ENCODE measurements at regions not wholly inside any gene's neighbourhood (a gene's known extent, or its start where the extent isn't known, plus 50 kb on each side); places are given as distances from the start of the nearest gene placed in this dataset.

DNA sequence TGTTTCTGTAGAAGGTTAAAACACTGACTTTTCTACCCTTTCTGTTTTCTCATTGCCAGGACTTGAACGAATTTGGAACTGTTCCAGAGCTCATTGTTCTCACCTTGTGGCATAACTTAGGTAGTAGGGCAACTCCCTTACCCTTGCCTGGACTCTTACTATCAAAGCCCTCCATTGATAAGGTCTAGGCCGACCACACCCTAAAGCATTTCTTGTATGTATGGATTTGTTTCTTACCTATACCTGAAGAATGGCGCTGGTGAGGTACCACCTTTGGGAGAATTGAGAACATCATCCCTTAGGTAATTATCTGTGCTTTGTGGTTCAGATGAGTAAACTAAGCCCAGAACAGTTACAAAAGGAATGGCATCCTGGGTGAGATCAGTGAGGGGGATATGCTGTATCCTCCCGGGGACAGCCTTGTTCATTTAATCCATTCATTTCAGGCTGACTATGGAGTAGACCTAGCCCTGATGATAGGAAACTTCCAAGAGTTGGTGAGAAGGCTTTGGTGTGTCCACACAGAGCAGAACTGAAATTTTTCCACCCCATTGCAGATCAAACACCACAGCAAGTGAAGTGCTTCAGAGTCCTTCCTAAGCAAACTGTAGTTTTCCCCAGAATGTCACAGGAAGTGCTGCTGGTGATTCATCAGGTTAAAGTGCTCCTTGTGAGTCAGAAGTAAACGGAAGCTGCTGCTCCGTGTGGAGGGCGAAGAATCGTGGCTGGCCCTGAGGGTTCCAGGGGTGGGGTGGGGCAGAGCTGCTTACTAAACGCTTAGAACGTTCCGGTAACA, 113.0 kb downstream of the TEX26 start:
- Histone ChIP-seq H3K9me2 (ENCODE audit: insufficient read depth, low read length) (no peaks in the 10 kb centered on the region), H3K36me3 (ENCODE audit: insufficient read depth, low read length) (no peaks in the 10 kb centered on the region), H3K4me2 (ENCODE audit: low read length) (no peak overlapping the region), H3K4me1 (ENCODE audit: insufficient read depth, low read length, poor library complexity, severe bottlenecking) (peaks cover 8% of the 10 kb centered on the region), H3K9me3 (ENCODE audit: low read length) (no peaks in the 10 kb centered on the region), H2AFZ (ENCODE audit: low read length) (no peak overlapping the region), H3K79me2 (ENCODE audit: insufficient read depth, low read depth, low read length) (no peaks in the 10 kb centered on the region), H3K27ac (ENCODE audit: low read depth, low read length, poor library complexity, severe bottlenecking) (no peak overlapping the region), H4K20me1 (ENCODE audit: insufficient read depth, low read length) (no peaks in the 10 kb centered on the region), H3K4me3 (ENCODE audit: low read depth, low read length, poor library complexity, severe bottlenecking) (no peak overlapping the region)
- POLR2A ChIA-PET: interaction anchor here (0.9 kb wide), 1 partner anchor 28 kb away, joined by 4 read pairs; no protein-coding TSS in a partner anchor
- intact Hi-C loops (cut with micrococcal nuclease; ENCODE audit: unreplicated experiment): loop anchor here (10.0 kb wide), 1 partner anchor 931 kb away; no protein-coding TSS in a partner anchor
- BruUV-seq (replicated peaks): no TSS peak
- CTCF ChIA-PET (ENCODE audit: unreplicated experiment): interaction anchor here (0.8 to 1.3 kb wide), 2 partner anchors 29 to 180 kb away, joined by 3 to 4 read pairs; no protein-coding TSS in a partner anchor
- no peak for DNase-seq (ENCODE audit: low spot score)
- no peak for TF ChIP-seq EZH2phosphoT487 (IDR thresholded peaks at IDR 0.05; ENCODE audit: borderline replicate concordance, low read depth, low read length)
- TF ChIP-seq, protein P1, sequence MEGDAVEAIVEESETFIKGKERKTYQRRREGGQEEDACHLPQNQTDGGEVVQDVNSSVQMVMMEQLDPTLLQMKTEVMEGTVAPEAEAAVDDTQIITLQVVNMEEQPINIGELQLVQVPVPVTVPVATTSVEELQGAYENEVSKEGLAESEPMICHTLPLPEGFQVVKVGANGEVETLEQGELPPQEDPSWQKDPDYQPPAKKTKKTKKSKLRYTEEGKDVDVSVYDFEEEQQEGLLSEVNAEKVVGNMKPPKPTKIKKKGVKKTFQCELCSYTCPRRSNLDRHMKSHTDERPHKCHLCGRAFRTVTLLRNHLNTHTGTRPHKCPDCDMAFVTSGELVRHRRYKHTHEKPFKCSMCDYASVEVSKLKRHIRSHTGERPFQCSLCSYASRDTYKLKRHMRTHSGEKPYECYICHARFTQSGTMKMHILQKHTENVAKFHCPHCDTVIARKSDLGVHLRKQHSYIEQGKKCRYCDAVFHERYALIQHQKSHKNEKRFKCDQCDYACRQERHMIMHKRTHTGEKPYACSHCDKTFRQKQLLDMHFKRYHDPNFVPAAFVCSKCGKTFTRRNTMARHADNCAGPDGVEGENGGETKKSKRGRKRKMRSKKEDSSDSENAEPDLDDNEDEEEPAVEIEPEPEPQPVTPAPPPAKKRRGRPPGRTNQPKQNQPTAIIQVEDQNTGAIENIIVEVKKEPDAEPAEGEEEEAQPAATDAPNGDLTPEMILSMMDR (conservative IDR thresholded peaks at IDR 0.05; ENCODE audit: low read length): no peak

DNA sequence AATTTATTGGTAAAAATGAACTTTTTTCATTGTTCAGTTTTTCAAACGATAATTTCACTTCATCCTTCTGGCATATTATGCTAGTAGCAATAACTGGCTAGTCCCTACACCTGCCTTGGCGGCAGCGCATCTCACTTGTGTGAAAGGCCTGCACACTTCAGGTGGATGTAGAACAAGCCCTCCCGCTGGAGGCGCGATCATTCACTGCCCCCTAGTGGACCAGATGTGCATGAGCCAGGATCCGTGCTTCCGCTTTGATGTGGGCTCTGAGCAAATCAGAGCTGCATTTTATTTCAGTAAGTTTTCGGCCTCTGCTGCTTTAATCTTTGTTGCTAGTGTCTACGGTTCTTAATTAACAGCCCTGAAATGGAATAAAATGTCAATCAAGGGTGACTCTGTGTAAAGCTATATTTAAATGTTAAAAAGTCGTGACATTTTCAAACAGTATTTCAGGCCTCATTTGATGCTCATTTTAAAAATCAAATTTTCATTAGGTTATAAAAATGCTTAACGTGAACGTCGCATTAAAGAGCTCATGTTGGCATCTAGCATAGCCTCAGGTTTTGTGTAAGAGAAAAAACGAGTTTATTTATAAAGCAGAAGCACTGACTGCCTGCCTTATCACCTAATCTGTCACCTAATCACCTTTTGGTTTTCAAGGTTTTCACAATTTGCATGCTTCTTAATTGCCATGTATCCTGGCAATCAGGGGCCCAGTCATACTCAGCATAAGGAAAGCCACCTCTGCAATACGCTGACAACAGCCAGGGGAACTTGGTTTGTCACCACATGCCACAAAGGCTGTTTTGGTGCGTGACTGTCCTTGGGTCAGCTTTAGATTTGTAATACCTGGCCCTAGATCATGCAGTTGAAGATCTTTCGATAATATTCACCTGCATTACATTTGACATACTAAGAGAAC, 112.2 kb downstream of the TEX26 start:
- no peaks in the 10 kb centered on the region for H3K36me3 ChIP-seq (ENCODE audit: insufficient read depth, low read length)
- peaks cover 13% of the 10 kb centered on the region for H3K4me1 ChIP-seq (ENCODE audit: insufficient read depth, low read length, poor library complexity, severe bottlenecking)
- no peak overlapping the region for H3K4me2 ChIP-seq (ENCODE audit: low read length)
- intact Hi-C loops (cut with micrococcal nuclease; ENCODE audit: unreplicated experiment): loop anchor here (1.0 to 10.0 kb wide), 5 partner anchors 65 to 930 kb away; no protein-coding TSS in a partner anchor
- no peaks in the 10 kb centered on the region for H3K79me2 ChIP-seq (ENCODE audit: insufficient read depth, low read depth, low read length)
- no peak overlapping the region for H3K27ac ChIP-seq (ENCODE audit: low read depth, low read length, poor library complexity, severe bottlenecking)
- H3K4me3 ChIP-seq (ENCODE audit: low read depth, low read length, poor library complexity, severe bottlenecking): no peak overlapping the region
- no TSS peak for BruUV-seq (replicated peaks)
- TF ChIP-seq, protein P1 (conservative IDR thresholded peaks at IDR 0.05; ENCODE audit: low read length): peak; percentile 98
- no peak for TF ChIP-seq EZH2phosphoT487 (IDR thresholded peaks at IDR 0.05; ENCODE audit: borderline replicate concordance, low read depth, low read length)
- no peaks in the 10 kb centered on the region for H4K20me1 ChIP-seq (ENCODE audit: insufficient read depth, low read length)
- no peaks in the 10 kb centered on the region for H3K9me3 ChIP-seq (ENCODE audit: low read length)
- peak; percentile 84 for DNase-seq (ENCODE audit: low spot score)
- CTCF ChIA-PET (ENCODE audit: unreplicated experiment): interaction anchor here (0.6 to 1.3 kb wide), 5 partner anchors 23 to 179 kb away, joined by 3 to 6 read pairs (median 4); no protein-coding TSS in a partner anchor
- H2AFZ ChIP-seq (ENCODE audit: low read length): peak overlapping the region; percentile 31; the same call in 1 of the 2 replicates
- no peaks in the 10 kb centered on the region for H3K9me2 ChIP-seq (ENCODE audit: insufficient read depth, low read length)
- POLR2A ChIA-PET: interaction anchor here (0.6 to 1.0 kb wide), 3 partner anchors 20 to 1194 kb away, joined by 4 to 5 read pairs (median 4); partner anchors contain the start of gene UBL3
